HEK293 (cell line): ENCODE measurements at regions not wholly inside any gene's neighbourhood (a gene's known extent, or its start where the extent isn't known, plus 50 kb on each side); places are given as distances from the start of the nearest gene placed in this dataset.

Source experiments
- PRDM4 ChIP-seq: fragments of 450-650 bp; formaldehyde crosslinking; IDR thresholded peaks from 2 replicates; pipeline ENCODE4 v1.5.1; 2017; ENCODE audit warnings: missing biosample characterization, missing genetic modification characterization
- ZNF311 ChIP-seq: fragments of 450-650 bp; formaldehyde crosslinking; IDR thresholded peaks from 2 replicates; pipeline ENCODE4 v1.5.1; 2017; ENCODE audit warnings: missing biosample characterization, missing genetic modification characterization, borderline replicate concordance
- ZNF558 ChIP-seq: fragments of 450-650 bp; formaldehyde crosslinking; IDR thresholded peaks from 2 replicates; pipeline ENCODE4 v1.5.1; 2016; ENCODE audit warnings: missing biosample characterization, missing genetic modification characterization
- ZNF610 ChIP-seq: fragments of 450-650 bp; formaldehyde crosslinking; IDR thresholded peaks from 2 replicates; pipeline ENCODE4 v1.5.1; 2016; ENCODE audit warnings: missing biosample characterization, missing genetic modification characterization, borderline replicate concordance
- ZNF639 ChIP-seq: fragments of 450-650 bp; formaldehyde crosslinking; IDR thresholded peaks from 2 replicates; pipeline ENCODE4 v1.5.1; 2016; ENCODE audit warnings: missing biosample characterization, missing genetic modification characterization
- ZSCAN18 ChIP-seq: fragments of 450-650 bp; formaldehyde crosslinking; IDR thresholded peaks from 2 replicates; pipeline ENCODE4 v1.5.1; 2016; ENCODE audit warnings: missing biosample characterization, missing genetic modification characterization
- TF ChIP-seq, protein P1 (sequence below): fragments of 450-650 bp; formaldehyde crosslinking; IDR thresholded peaks from 2 replicates; pipeline ENCODE4 v1.5.1; 2016; ENCODE audit warnings: missing biosample characterization, missing genetic modification characterization
- TF ChIP-seq, protein P2 (sequence below): fragments of 450-650 bp; formaldehyde crosslinking; IDR thresholded peaks from 2 replicates; pipeline ENCODE4 v1.5.1; 2016; ENCODE audit warnings: missing biosample characterization, missing genetic modification characterization, low read depth
- TF ChIP-seq, protein P3 (sequence below): fragments of 450-650 bp; formaldehyde crosslinking; IDR thresholded peaks from 2 replicates; pipeline ENCODE4 v1.5.1; 2016; ENCODE audit warnings: missing biosample characterization, missing genetic modification characterization

GRCh38 chr5:90169078-90169477, 240.5 kb downstream of the CETN3 start:
- TF ChIP-seq, protein P1, sequence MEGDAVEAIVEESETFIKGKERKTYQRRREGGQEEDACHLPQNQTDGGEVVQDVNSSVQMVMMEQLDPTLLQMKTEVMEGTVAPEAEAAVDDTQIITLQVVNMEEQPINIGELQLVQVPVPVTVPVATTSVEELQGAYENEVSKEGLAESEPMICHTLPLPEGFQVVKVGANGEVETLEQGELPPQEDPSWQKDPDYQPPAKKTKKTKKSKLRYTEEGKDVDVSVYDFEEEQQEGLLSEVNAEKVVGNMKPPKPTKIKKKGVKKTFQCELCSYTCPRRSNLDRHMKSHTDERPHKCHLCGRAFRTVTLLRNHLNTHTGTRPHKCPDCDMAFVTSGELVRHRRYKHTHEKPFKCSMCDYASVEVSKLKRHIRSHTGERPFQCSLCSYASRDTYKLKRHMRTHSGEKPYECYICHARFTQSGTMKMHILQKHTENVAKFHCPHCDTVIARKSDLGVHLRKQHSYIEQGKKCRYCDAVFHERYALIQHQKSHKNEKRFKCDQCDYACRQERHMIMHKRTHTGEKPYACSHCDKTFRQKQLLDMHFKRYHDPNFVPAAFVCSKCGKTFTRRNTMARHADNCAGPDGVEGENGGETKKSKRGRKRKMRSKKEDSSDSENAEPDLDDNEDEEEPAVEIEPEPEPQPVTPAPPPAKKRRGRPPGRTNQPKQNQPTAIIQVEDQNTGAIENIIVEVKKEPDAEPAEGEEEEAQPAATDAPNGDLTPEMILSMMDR (tag by site-specific recombination): no peak
- TF ChIP-seq, protein P2, sequence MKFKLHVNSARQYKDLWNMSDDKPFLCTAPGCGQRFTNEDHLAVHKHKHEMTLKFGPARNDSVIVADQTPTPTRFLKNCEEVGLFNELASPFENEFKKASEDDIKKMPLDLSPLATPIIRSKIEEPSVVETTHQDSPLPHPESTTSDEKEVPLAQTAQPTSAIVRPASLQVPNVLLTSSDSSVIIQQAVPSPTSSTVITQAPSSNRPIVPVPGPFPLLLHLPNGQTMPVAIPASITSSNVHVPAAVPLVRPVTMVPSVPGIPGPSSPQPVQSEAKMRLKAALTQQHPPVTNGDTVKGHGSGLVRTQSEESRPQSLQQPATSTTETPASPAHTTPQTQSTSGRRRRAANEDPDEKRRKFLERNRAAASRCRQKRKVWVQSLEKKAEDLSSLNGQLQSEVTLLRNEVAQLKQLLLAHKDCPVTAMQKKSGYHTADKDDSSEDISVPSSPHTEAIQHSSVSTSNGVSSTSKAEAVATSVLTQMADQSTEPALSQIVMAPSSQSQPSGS (tag by site-specific recombination): no peak
- TF ChIP-seq ZNF558 (tag by site-specific recombination) (no peak), ZNF311 (tag by site-specific recombination) (no peak), ZSCAN18 (no peak), PRDM4 (no peak), ZNF610 (no peak), ZNF639 (tag by site-specific recombination) (no peak)
- TF ChIP-seq, protein P3, sequence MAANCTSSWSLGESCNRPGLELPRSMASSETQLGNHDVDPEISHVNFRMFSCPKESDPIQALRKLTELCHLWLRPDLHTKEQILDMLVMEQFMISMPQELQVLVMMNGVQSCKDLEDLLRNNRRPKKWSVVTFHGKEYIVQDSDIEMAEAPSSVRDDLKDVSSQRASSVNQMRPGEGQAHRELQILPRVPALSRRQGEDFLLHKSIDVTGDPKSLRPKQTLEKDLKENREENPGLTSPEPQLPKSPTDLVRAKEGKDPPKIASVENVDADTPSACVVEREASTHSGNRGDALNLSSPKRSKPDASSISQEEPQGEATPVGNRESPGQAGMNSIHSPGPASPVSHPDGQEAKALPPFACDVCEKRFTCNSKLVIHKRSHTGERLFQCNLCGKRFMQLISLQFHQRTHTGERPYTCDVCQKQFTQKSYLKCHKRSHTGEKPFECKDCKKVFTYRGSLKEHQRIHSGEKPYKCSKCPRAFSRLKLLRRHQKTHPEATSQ (tag by site-specific recombination): no peak
